ENCODE measurements at regions not wholly inside any gene's neighbourhood (a gene's known extent, or its start where the extent isn't known, plus 50 kb on each side); places are given as distances from the start of the nearest gene placed in this dataset.

DNA sequence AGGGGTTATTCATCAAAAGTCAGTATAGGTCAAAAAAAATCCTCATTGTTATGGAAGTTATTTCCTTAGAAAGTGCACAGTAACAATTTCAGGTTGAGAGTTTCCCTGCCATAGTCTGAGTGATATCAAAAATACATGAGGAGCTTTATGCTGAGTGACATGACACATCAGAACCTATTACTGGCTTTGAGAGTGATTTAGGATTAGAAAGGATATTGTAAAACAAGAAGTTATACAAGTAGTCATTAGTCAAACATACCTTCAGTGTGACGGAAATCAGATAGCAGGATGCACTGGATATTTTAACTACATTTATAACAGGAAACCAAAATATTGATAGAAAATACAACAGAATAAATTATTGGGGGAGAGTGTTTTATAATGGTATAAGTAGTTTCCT lies 471.1 kb downstream of the VGLL3 start:
- H3K4me3 ChIP-seq (ENCODE audit: low read depth in 1 of 3, low read length in 3 of 3): no peak overlapping the region
- 49 to 69% (median 50%) methylated on average over 1 of the region's 1 CpG for whole genome bisulfite sequencing, 3 donors
- no peaks in the 10 kb centered on the region for H3K9me3 ChIP-seq (ENCODE audit: control insufficient read depth in 2 of 2, insufficient read depth in 1 of 2, low read depth in 1 of 2, low read length in 1 of 2)
- FAIRE-seq (no peak), DNase-seq (no peak)
- H3K4me1 ChIP-seq (ENCODE audit: control insufficient read depth in 3 of 3, insufficient read depth in 2 of 3, low read depth in 1 of 3, low read length in 2 of 3): no peaks in the 10 kb centered on the region
- H3K36me3 ChIP-seq (ENCODE audit: control insufficient read depth in 3 of 3, insufficient read depth in 2 of 3, low read depth in 1 of 3, low read length in 3 of 3): no peaks in the 10 kb centered on the region
- H3K27ac ChIP-seq (ENCODE audit: low read depth in 1 of 3, low read length in 2 of 3): no peak overlapping the region
- no peaks in the 10 kb centered on the region for H3K27me3 ChIP-seq (ENCODE audit: control insufficient read depth in 3 of 3, insufficient read depth in 3 of 3, low read length in 3 of 3)

DNA sequence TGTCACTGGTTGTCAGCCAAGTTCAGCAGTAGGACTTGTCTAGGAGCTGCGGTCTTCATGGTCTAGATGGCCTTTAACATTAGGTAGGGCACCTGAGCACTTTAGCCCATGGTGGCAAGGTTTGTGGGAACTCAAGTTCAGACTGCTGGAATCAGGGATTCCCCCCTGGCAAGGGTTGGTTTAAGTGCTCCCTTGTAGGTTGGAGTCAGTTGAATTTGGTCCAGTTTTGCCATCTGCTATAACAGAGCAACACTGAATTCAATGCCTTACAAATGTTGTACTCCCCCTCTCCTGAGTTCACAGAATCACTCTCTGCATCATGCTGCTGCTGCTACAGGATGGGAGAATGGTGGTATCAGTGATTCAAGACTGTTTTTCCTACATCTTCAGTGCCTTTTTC lies 509.3 kb downstream of the VGLL3 start:
- Histone ChIP-seq H3K36me3 (ENCODE audit: control insufficient read depth in 3 of 3, insufficient read depth in 2 of 3, low read depth in 1 of 3, low read length in 3 of 3) (no peaks in the 10 kb centered on the region), H3K9me3 (ENCODE audit: control insufficient read depth in 2 of 2, insufficient read depth in 1 of 2, low read depth in 1 of 2, low read length in 1 of 2) (peaks cover 0 to 4% of the 10 kb centered on the region in 2 donors), H3K4me3 (ENCODE audit: low read depth in 1 of 3, low read length in 3 of 3) (no peak overlapping the region), H3K27ac (ENCODE audit: low read depth in 1 of 3, low read length in 2 of 3) (no peak overlapping the region), H3K27me3 (ENCODE audit: control insufficient read depth in 3 of 3, insufficient read depth in 3 of 3, low read length in 3 of 3) (no peaks in the 10 kb centered on the region), H3K4me1 (ENCODE audit: control insufficient read depth in 3 of 3, insufficient read depth in 2 of 3, low read depth in 1 of 3, low read length in 2 of 3) (no peaks in the 10 kb centered on the region)
- DNase-seq (no peak), FAIRE-seq (no peak)
- 33 to 79% (median 79%) methylated on average over 1 of the region's 1 CpG for WGBS, 3 donors

DNA sequence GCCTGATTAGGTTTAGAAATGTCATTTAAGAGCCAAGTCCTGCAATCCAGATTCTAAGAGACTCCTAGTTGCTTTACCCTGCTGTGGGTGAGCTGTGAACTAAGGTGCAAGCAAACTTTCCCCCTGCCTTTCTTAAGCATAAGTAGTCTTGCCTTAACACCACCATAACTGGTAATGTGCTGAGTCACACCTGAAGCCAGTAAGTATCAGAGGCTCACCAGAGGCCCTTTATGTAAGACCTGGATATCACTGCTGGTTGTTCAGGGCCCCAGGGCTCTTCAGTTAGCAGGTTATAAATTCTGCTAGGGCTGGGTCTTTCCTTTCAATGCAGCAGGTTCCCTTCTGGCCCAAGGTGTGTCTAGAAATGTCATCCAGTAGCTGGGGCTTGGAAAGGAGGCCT lies 509.9 kb downstream of the VGLL3 start:
- Histone ChIP-seq H3K4me3 (ENCODE audit: low read depth in 1 of 3, low read length in 3 of 3) (no peak overlapping the region), H3K27me3 (ENCODE audit: control insufficient read depth in 3 of 3, insufficient read depth in 3 of 3, low read length in 3 of 3) (no peaks in the 10 kb centered on the region), H3K4me1 (ENCODE audit: control insufficient read depth in 3 of 3, insufficient read depth in 2 of 3, low read depth in 1 of 3, low read length in 2 of 3) (no peaks in the 10 kb centered on the region), H3K36me3 (ENCODE audit: control insufficient read depth in 3 of 3, insufficient read depth in 2 of 3, low read depth in 1 of 3, low read length in 3 of 3) (no peaks in the 10 kb centered on the region), H3K9me3 (ENCODE audit: control insufficient read depth in 2 of 2, insufficient read depth in 1 of 2, low read depth in 1 of 2, low read length in 1 of 2) (peaks cover 0 to 4% of the 10 kb centered on the region in 2 donors), H3K27ac (ENCODE audit: low read depth in 1 of 3, low read length in 2 of 3) (no peak overlapping the region)
- FAIRE-seq (no peak), DNase-seq (no peak)

DNA sequence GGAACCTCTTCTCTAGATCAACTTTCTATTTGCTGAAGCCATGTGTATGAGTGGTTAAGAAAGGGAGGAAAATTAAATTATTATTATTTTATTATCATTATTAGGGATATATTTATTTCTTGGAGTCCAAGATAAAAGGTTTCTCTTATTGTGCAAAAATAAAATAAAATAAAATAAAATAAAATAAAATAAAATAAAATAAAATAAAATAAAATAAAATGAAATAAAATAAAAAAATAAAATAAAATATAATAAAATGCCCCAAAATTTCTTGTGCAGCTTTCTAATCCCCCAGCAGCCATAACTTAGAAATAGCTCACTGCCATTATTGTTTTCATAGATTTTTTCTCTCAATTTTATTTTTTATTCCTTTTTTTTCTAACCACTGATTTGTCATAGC lies 526.8 kb downstream of the VGLL3 start:
- FAIRE-seq (no peak), DNase-seq (no peak)
- Histone ChIP-seq H3K36me3 (ENCODE audit: control insufficient read depth in 3 of 3, insufficient read depth in 2 of 3, low read depth in 1 of 3, low read length in 3 of 3) (no peaks in the 10 kb centered on the region), H3K4me1 (ENCODE audit: control insufficient read depth in 3 of 3, insufficient read depth in 2 of 3, low read depth in 1 of 3, low read length in 2 of 3) (no peaks in the 10 kb centered on the region), H3K4me3 (ENCODE audit: low read depth in 1 of 3, low read length in 3 of 3) (no peak overlapping the region), H3K27ac (ENCODE audit: low read depth in 1 of 3, low read length in 2 of 3) (no peak overlapping the region), H3K9me3 (ENCODE audit: control insufficient read depth in 2 of 2, insufficient read depth in 1 of 2, low read depth in 1 of 2, low read length in 1 of 2) (peaks cover 0 to 3% of the 10 kb centered on the region in 2 donors), H3K27me3 (ENCODE audit: control insufficient read depth in 3 of 3, insufficient read depth in 3 of 3, low read length in 3 of 3) (no peaks in the 10 kb centered on the region)

DNA sequence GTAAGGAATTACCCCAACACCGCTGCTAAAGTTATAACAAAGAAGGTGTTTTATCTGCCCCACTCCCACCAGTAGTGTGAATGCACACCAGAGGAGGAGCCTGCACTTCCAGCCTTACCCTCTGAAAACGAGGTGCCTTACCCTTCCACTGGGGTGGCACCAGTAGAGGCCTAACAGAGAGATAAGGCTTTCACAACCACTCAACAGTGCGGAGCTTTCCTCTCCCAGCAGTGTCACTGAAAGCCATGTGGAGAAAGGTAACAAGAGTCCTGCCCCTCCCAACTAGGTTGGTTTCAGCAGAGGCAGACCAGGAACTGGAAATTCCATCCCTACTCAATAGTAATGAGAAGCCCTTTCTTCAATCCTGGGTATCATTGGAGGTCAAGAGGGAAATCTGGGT lies 539.2 kb downstream of the VGLL3 start:
- DNase-seq (no peak), FAIRE-seq (no peak)
- H3K4me3 ChIP-seq (ENCODE audit: low read depth in 1 of 3, low read length in 3 of 3): no peak overlapping the region
- 55 to 70% (median 65%) methylated on average over 3 of the region's 3 CpGs for WGBS, 3 donors
- H3K4me1 ChIP-seq (ENCODE audit: control insufficient read depth in 3 of 3, insufficient read depth in 2 of 3, low read depth in 1 of 3, low read length in 2 of 3): no peaks in the 10 kb centered on the region
- H3K36me3 ChIP-seq (ENCODE audit: control insufficient read depth in 3 of 3, insufficient read depth in 2 of 3, low read depth in 1 of 3, low read length in 3 of 3): no peaks in the 10 kb centered on the region
- H3K27ac ChIP-seq (ENCODE audit: low read depth in 1 of 3, low read length in 2 of 3): no peak overlapping the region
- no peaks in the 10 kb centered on the region for H3K9me3 ChIP-seq (ENCODE audit: control insufficient read depth in 2 of 2, insufficient read depth in 1 of 2, low read depth in 1 of 2, low read length in 1 of 2)
- no peaks in the 10 kb centered on the region for H3K27me3 ChIP-seq (ENCODE audit: control insufficient read depth in 3 of 3, insufficient read depth in 3 of 3, low read length in 3 of 3)

DNA sequence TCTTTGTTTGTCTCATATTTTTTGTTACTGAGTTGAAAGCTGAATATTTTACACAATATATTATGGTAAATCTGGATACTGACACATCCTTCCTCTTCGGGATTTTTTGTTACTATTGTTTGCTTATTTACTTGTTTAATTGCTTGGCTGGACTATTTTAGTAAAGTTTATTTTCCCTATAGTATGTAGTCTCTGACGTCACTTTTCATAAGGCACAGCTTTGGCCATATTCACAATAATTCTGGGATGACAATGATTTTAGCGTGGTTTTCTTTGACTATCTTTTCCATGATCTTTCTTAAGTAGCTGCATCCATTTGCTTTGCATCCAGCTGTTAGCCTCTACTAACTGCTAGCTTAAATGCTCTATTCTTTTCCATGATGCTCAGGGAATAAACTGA lies 552.4 kb downstream of the VGLL3 start:
- FAIRE-seq (no peak), DNase-seq (no peak)
- 82 to 85% (median 85%) methylated on average over 3 of the region's 3 CpGs for WGBS, 3 donors

DNA sequence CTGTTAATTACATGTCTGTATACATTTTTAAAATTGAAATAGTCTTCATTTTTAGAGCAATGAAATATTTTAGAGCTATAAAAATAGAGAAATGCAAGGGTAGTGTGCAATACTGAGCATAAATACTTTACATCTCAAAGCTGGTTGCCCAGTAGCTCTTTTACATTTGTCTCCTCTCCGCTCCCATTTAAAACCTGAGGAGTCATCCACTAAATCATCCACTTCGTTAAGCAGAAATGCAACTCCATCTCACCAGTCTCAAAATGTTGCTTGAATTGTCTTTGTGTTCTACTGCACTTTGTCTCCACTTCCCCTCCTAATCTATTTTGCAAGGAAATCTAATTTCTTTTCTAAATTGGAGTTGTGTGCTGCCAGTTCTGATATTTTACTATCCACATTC lies 563.6 kb downstream of the VGLL3 start:
- WGBS, 3 donors: 64 to 78% (median 69%) methylated on average over 2 of the region's 2 CpGs
- Histone ChIP-seq H3K4me1 (ENCODE audit: control insufficient read depth in 3 of 3, insufficient read depth in 2 of 3, low read depth in 1 of 3, low read length in 2 of 3) (no peaks in the 10 kb centered on the region), H3K36me3 (ENCODE audit: control insufficient read depth in 3 of 3, insufficient read depth in 2 of 3, low read depth in 1 of 3, low read length in 3 of 3) (no peaks in the 10 kb centered on the region), H3K9me3 (ENCODE audit: control insufficient read depth in 2 of 2, insufficient read depth in 1 of 2, low read depth in 1 of 2, low read length in 1 of 2) (peaks cover 0 to 3% of the 10 kb centered on the region in 2 donors), H3K4me3 (ENCODE audit: low read depth in 1 of 3, low read length in 3 of 3) (no peak overlapping the region), H3K27me3 (ENCODE audit: control insufficient read depth in 3 of 3, insufficient read depth in 3 of 3, low read length in 3 of 3) (no peaks in the 10 kb centered on the region), H3K27ac (ENCODE audit: low read depth in 1 of 3, low read length in 2 of 3) (no peak overlapping the region)
- DNase-seq (no peak), FAIRE-seq (no peak)

More for the DNA sequence above, 552.4 kb downstream of the VGLL3 start:
- H3K27me3 ChIP-seq (ENCODE audit: control insufficient read depth in 3 of 3, insufficient read depth in 3 of 3, low read length in 3 of 3): no peaks in the 10 kb centered on the region
- no peaks in the 10 kb centered on the region for H3K36me3 ChIP-seq (ENCODE audit: control insufficient read depth in 3 of 3, insufficient read depth in 2 of 3, low read depth in 1 of 3, low read length in 3 of 3)
- no peak overlapping the region for H3K27ac ChIP-seq (ENCODE audit: low read depth in 1 of 3, low read length in 2 of 3)
- H3K4me3 ChIP-seq (ENCODE audit: low read depth in 1 of 3, low read length in 3 of 3): no peak overlapping the region
- H3K9me3 ChIP-seq (ENCODE audit: control insufficient read depth in 2 of 2, insufficient read depth in 1 of 2, low read depth in 1 of 2, low read length in 1 of 2): no peaks in the 10 kb centered on the region
- H3K4me1 ChIP-seq (ENCODE audit: control insufficient read depth in 3 of 3, insufficient read depth in 2 of 3, low read depth in 1 of 3, low read length in 2 of 3): no peaks in the 10 kb centered on the region

DNA sequence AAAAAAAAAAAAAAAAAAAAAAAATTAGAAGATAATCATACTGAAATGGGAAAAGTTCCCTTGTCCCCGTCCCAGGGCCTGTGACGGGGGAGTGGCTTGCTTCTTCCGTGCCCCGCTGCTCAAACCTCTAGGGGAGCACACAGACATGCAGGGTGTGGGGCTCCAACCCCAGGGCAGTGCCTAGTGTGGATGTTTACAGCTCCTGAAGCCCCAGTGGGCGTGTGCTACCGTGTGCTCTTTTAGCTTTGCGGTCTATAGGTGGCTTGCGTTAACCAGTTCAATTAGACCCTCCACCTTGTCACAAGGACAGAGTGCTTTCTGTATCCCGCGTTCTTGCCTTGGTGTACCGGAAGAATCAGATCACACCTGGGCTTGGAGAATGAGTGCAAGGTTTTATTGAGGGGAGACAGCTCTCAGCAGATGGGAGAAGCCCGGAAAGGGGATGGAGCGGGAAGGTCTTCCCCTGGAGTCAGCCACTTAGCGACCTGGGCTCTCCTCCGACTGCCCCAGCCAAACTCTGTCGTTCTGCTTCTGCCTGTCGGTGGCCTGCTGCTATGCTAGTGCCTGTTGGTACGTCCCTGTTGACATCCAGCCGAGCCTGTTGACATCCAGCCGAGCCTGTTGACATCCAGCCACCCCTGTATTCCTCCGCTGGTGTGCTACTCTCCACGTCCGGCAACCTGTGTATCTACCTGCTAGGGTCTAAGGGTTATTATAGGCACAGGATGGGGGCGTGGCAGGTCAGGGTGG lies 569.8 kb downstream of the VGLL3 start:
- DNase-seq: no peak
- no peak overlapping the region for H3K27ac ChIP-seq (ENCODE audit: low read depth in 1 of 3, low read length in 2 of 3)
- H3K4me1 ChIP-seq (ENCODE audit: control insufficient read depth in 3 of 3, insufficient read depth in 2 of 3, low read depth in 1 of 3, low read length in 2 of 3): no peaks in the 10 kb centered on the region
- peaks cover 0 to 3% of the 10 kb centered on the region in 2 donors for H3K9me3 ChIP-seq (ENCODE audit: control insufficient read depth in 2 of 2, insufficient read depth in 1 of 2, low read depth in 1 of 2, low read length in 1 of 2)
- 79 to 86% (median 83%) methylated on average over 24 of the region's 24 CpGs for WGBS, 3 donors
- H3K27me3 ChIP-seq (ENCODE audit: control insufficient read depth in 3 of 3, insufficient read depth in 3 of 3, low read length in 3 of 3): no peaks in the 10 kb centered on the region
- H3K36me3 ChIP-seq (ENCODE audit: control insufficient read depth in 3 of 3, insufficient read depth in 2 of 3, low read depth in 1 of 3, low read length in 3 of 3): no peaks in the 10 kb centered on the region
- H3K4me3 ChIP-seq (ENCODE audit: low read depth in 1 of 3, low read length in 3 of 3): no peak overlapping the region
- no peak for FAIRE-seq

DNA sequence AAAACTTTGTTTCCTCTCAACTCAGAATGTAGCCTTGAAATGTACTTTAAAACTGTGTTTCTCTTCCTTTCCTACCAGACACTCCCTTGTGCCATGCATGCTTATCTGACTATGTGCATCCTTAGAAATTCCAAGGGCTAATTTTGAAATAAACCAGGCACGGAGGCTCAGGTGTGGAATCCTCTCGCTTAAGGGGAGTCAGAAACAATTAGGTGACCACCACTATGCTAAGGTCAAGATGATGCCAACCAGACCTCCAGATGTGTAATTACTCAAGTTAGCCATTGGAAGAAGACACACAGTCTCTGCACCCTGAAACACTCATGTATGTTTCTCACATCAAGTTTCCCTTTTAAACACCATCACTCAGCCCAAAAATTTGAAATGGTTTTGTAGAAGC lies 572.1 kb downstream of the VGLL3 start:
- FAIRE-seq (no peak), DNase-seq (no peak)
- no peaks in the 10 kb centered on the region for H3K36me3 ChIP-seq (ENCODE audit: control insufficient read depth in 3 of 3, insufficient read depth in 2 of 3, low read depth in 1 of 3, low read length in 3 of 3)
- no peaks in the 10 kb centered on the region for H3K9me3 ChIP-seq (ENCODE audit: control insufficient read depth in 2 of 2, insufficient read depth in 1 of 2, low read depth in 1 of 2, low read length in 1 of 2)
- H3K27me3 ChIP-seq (ENCODE audit: control insufficient read depth in 3 of 3, insufficient read depth in 3 of 3, low read length in 3 of 3): no peaks in the 10 kb centered on the region
- 57 to 65% (median 60%) methylated on average over 2 of the region's 2 CpGs for WGBS, 3 donors
- H3K4me1 ChIP-seq (ENCODE audit: control insufficient read depth in 3 of 3, insufficient read depth in 2 of 3, low read depth in 1 of 3, low read length in 2 of 3): no peaks in the 10 kb centered on the region
- no peak overlapping the region for H3K4me3 ChIP-seq (ENCODE audit: low read depth in 1 of 3, low read length in 3 of 3)
- H3K27ac ChIP-seq (ENCODE audit: low read depth in 1 of 3, low read length in 2 of 3): no peak overlapping the region
